HK-2 (cell line): ENCODE measurements at regions not wholly inside any gene's neighbourhood (a gene's known extent, or its start where the extent isn't known, plus 50 kb on each side); places are given as distances from the start of the nearest gene placed in this dataset.
A peak's percentile ranks its signal among the peaks of the same experiment; 100 is the strongest.

Experiments used
- DNase-seq: peaks from one replicate; pipeline ENCODE4 v3.0.0-alpha.2; 2018; ENCODE audit not compliant: unreplicated experiment

DNA sequence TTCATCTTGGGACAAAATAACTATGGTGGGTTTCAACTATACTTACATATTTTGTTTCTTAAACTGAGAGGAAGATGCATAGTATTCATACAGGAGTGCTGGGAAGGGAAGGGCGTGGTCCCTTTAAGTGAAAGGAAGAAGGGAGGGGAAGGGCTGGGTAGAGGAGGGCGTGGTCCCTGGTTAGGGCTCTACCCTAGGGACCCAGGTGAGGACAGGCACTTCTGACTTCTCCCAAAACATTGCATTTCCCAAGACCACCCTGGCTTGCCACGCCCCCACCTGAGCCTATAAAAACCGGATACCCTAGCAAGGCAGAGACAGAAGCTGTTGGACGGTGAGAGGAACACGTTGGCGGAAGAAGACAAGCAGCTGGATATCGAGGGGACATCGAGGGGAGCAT lies 157.6 kb upstream of the PLXNA4 start:
- no peak for DNase-seq

DNA sequence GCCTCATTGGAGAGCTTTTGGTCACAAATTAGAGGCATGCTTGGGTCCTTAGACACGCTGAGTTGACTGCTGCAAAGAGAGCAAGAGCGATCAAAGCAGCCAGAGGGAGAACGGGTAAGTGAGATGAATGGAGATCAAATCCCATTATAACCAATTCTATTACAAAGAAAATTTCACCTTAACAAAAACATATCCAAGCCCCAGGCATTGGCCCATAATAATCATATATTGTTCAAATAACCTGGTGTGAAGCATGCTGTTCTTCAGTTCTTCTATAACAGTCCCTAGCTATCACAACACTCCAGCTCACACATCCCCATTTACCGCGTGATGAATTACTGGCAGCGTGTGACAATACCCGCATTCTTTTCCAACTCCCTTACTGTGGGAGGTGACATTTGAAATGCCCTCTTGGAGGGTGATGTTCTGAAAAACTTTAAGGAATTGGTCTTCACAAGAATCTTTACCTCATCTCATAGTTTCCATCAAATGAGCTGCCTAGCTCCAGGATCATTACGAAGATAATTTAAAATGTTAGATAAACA lies 156.1 kb upstream of the PLXNA4 start:
- no peak for DNase-seq

DNA sequence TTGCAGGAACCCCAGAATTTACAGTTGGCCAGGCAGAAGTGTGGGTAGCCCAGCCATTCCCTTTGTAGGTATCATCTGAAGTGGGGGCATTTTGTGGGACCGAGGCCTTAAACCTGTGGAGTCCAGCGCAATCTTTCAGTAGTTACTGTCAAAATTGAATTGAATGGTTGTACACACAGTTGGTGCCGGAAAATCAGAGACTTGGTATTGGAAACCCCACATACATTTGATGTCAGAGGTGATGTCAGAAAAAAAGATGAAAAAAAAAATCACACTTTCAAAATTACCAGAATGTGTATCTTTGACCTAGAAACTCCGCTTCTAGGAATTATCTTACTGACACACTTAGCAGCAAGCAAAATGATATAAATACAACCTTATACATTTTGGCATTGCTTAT lies 153.8 kb upstream of the PLXNA4 start:
- no peak for DNase-seq

DNA sequence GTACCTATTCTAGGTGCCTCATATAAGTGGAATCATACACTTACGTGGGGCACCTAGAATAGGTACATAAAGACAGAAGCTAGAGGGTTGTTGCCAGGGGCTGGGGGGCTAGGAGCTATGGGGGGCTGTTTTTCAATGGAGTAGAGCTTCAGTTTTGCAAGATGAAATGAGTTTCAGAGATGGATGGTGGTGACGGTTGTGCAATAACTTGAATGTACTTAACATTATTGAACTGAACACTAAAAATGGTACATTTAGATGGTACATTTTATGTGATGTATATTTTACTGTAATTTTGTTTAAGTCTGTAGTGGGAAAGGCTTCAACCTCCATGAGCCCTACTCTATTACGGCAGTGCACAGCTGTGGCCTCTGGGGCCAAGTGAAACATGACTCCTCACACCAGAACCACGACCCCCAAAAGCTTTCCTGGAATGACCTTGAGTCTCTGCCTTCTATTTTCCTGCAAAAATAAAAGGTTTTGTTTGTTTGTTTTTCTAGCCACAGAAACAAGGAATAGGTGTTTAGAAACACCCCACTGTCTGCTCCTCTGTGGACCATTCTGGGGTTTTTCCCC lies 147.3 kb upstream of the PLXNA4 start:
- DNase-seq = no peak

DNA sequence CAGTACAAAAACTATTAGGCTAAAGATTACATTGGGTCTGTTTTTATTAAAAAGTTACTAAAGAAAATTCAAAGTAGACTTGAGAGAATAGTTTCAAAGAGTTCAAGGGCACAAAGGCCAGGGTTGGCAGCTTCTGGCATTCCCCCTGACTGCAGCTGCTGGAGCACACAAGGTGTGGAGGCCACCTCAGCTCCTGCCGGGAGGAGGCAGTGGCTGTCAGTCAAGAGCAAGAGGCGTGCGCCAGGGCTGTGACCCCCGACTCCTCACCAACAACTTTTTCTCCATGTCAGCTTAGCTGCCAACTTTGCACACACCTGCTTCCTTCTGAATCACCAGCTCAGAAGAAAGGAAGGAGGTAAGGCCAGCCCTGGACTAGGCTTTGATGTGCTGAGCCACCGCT lies 144.6 kb upstream of the PLXNA4 start:
- DNase-seq = no peak

DNA sequence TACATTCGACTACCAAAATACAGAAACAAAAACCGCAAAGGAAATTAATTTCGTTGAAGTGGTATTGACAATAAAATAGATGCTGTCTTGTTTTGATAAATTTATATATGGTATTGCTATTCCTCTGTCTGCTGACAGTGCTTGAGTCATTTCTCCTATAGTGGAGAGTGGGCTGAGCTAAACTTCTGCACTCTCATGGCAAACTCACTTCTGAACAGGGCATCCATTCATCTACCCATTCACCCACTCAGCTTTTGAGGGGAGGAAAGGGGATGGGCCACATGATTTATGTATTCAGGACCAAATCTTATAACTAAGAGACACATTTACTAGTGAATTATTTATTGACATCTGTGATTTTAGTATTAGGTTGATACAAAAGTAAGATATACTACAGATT lies 137.6 kb upstream of the PLXNA4 start:
- DNase-seq = no peak

DNA sequence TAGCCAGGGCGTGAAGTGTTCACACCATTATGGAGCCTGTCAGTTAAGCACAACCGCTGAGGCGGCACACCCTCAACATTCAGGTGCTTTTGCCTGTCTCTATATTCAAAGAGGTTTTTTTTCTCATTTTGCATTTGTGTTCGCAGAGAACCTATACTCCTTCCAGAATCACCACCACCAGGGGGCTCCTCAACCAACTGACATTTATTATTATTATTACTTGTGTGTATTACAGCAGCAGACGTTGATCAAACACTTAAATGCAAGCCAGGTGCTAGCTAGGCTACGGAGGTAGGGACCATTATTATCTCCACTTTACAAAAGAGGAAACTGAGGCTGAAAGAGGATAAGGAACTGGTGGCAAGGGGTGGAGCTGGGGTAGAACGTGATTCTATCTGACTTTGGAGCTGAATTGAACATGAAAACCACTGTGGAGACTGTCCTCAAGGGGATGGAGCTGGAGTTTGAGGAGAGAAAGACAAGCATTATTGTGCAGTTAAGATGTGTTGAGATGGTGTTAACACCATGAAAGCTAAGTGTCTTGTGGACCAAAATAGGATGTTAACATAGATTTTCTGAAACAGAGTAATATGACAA lies 133.8 kb upstream of the PLXNA4 start:
- DNase-seq = peak; percentile 8

DNA sequence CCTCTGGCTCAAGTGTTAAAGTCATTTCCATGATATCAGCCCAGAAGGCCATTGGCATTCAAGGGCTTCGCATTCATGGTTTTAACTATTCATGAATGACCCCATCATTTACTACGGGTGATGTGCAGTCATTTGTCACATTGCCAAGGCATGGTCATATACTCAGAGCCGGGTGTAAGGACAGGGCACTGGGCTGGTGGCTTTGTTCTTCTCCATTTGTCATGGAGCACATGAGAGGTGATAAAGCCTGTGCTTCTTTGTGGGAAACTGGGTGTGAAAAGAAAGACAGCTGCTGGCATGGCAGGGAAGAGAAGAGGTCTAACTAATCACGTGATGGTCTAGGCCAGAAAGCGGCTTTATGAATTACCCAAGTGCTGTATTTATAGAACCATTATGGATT lies 132.2 kb upstream of the PLXNA4 start:
- DNase-seq = no peak

DNA sequence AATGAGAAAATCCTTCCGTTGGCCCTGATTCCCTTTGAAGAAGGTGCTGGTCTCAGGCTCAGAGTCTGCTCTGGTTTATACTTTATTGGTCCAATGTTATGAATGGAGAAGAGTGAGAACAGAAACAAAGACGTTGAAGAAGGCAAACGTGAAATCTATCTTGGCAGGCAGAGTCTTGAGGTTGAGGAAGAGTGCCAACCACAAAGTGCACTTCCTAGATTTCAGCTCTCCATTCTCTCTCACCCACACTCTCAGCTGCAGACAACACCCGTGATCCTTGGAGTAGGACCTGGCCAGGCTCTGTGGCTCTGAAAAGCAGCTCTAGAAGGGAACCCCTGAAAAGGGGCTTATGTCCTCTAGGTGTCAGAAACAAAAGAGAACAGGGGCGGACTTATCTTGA lies 128.9 kb upstream of the PLXNA4 start:
- DNase-seq = no peak

DNA sequence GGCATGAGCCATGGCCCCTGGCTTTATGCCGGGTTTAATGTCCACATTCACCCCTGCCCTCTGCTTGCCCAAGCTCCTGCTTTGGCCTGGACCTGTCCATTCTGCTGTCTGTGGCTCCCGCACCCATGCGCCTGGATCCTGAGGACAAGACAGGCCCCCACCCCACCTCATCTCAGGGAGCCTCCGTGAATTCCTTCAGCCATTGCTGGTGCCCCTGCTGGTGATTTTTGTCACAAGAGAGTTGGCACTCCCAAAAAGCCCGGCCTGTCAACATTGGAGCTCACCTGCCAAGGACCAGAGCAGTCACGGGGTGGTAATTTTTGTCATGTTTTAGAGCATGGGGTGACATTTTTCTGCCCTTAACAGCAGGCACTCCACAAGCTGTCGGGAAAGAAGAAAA lies 127.5 kb upstream of the PLXNA4 start:
- DNase-seq = no peak

DNA sequence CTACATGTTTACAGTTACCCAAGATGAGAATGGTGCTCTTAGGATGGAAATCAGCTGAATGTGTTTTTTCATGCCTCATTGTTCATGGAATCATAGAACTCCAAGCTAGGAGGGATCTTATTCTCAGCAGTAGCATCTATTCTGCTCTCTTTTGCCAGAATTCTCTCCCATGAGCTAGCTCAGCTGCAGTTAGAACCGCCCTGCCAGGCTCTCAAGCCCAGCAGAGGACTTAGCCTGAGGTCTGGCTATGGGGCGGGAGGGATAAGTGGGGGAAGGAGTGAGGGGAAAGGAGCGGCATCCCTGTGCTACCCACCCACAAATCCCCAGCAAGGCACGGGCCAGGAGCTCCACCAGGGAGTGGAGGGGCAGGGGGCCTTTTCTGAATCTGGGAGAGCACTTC lies 120.7 kb upstream of the PLXNA4 start:
- DNase-seq = no peak

DNA sequence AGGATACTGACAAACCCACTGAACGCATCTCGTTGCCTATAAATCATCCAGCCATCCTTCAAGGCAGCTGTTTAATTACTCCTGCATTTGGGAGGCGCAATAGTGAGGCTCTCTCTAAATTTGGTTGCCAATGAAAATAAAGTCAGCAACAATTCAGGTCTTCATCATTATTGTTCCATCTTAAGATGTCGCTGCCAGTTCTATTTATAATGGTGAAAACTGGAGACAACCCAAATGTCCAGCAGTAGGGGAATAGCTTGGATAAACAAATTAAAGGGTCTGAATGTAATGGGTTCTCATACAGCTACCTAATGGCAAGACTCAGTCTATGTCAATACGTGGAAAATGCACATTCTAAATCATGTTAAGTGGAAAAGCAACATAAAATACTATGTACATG lies 120.1 kb upstream of the PLXNA4 start:
- DNase-seq = no peak

DNA sequence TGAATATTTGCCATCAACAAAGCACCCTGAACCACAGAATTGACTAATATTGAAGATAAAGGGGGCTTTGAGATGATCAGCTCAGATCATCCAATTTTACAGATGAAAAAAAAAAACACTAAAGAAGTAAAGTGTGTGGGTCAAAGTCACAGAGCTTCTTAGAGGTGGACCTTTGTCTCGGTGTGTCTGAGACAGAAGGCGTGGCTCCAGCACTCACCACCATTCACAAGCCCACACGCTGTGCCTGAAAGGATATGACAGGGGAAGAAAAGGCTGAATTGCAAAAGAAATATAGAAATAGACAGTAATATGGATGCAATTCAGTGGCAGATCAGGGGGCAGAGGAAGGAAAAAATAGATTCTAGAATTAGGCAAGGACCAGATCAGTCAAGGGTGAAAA lies 114.9 kb upstream of the PLXNA4 start:
- no peak for DNase-seq

DNA sequence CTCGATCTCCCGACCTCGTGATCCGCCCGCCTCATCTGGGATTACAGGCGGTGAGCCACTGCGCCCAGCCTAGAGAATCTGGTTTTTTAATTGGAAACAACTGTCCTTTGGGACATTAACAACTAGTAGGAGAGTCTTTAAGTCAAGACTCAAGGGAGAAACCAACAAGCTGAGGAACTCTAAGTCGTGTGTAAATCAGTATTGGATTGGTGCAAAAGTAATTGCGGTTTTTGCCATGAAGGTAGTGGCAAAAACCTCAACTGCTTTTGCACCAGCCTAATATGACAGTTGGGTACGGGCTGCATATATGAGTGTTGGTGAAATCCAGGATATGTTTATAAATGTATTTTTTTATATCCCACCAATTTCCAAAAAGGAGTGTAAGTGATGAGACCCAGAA lies 113.9 kb upstream of the PLXNA4 start:
- no peak for DNase-seq

DNA sequence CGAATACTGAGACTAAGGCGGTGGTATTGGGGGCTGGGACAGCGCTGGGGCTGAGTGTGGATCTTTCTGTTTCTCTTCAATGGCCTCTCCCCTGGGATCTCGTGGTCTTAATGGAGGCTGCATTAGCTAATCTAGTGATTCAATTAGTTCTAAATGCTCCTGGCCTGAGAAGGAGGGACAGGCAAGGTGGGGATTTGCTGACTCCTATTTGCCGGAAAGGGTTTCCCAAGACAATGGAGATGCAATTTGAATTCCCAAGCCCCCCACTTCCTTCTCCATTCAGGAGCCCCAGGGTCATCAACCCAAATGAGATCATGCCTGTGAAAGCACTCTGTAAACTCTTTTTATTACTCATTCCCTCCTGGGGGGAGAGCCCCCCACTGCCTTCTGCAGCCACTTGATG lies 111.7 kb upstream of the PLXNA4 start:
- DNase-seq = no peak

DNA sequence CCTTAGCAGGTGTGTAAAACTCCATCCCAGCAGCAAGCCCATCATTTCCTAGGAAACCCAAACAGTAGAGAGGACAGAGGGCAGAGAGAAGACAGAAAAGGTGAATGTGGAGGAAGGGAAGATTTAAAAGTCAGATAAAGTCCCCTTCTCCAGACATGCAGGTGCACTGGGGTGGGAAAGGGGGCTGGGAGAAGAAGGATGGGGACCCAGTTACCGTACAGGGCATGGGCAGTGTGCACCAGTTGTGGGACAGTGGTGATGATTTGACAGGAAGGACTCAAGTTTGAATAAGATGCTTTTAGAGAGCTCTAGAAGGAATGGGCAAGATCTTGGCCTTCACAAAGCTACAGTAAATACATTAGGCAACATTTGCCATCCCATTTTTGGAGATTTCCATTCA lies 110.7 kb upstream of the PLXNA4 start:
- no peak for DNase-seq

DNA sequence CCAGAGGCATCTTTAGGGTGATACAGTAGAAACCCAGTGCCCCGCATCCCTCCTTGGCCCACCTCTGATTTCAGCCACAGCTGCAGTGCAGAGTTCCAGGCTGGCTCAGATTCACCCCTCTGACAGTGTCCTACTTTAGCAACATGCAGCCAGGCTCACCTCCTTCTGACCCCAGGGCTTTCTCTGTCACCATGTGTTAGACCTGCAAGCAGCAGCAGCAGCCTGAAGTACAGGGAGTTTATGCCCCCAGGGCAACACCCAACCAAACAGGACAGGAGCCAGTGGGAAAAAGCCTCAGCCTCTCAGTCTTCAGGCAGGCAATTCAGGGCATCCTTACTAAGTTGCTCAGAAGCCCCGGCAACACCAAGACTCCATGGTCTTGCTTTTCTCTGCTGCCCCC lies 109.0 kb upstream of the PLXNA4 start:
- no peak for DNase-seq

DNA sequence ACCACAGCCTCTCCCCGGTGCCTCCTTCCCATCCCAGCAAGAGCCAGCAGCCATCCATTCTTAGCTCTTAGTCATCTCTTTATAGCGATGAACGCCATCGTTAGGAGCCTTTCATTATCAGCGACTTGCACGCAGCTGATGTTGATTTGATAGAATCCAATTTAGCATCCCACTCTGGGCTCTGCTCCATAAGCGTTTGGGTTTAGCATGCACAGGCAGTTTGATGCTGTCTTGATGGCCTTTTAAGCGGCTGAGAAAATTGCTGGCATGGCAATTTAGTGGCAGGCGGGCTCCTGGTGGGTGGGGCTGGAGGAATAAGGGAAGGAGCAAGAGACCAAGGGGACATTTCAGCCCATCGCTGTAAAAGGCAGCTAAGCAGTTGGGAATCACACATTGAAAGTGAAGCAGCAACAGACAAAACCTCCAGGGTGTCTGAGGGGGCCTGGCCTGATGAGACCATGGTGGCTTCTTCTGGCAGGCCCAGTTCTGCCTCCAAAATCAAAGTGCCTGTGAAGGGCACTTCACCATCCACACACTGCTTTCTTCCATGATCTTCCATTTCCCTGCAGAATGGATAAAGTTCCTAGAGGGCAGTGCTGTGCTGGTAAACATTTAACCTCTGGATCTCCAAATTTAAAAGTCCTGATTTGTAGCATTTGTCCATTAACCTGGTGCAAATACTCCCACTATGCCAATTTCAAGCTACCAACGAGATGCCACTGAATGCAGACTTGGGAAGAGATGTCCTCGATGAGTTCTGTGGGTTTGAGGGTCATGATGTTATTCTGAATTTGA lies 107.8 kb upstream of the PLXNA4 start:
- no peak for DNase-seq

DNA sequence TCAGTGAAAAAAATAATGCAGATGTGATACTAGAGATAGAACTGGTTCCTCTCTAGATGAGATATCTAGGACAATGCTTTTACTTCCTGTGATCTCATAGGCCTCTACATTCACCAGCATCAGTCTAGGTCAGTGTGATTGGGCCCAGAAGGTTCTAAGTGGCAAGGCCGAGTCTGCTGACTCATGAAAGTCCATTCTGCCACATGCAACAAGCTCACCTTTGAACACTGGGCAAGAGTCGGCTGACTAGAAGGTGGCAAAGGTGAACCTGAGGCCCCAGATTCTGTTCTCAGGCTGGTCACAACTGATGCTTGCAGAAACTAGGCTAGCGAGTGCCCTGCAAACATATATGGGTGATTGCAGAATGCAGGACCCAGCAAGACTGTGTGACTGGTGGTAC lies 105.7 kb upstream of the PLXNA4 start:
- DNase-seq = no peak

DNA sequence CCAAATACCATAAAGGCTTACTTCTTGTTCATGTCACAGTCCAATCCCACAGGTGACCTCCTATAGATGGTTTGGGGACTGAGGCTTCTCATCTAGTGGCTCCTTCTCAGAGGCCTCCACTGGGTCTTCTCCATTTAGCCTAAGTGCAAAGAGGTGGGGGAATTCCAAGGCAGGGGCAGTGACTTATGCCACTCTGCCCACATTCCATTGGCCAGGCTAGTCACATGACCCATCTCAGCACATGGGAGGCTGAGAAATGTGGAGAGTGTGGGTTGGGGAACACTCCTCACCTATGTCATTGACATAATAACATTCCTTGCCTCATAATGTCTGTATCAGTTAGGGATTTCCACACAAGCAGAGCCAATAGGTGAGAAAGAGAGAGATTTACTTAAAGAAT lies 104.3 kb upstream of the PLXNA4 start:
- DNase-seq = no peak

DNA sequence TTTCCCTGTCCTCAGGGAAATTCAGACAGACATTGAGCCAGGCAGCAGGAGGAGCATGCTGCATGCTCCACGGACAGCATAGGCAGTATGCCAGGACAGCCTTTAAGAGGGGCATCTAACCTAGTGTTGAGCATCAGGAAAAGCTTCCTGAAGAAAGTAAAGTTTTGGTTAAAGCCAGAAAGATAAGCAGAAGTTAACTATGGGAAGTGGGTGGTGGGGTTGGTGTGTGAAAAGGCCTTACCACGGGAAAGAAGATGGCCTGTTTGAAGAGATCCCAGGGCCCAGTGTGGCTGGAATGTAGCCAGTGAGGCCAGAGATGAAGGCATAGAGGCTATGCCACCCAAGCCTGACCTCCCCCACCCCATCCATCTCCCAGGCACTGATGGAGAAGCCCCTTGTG lies 102.4 kb upstream of the PLXNA4 start:
- no peak for DNase-seq

DNA sequence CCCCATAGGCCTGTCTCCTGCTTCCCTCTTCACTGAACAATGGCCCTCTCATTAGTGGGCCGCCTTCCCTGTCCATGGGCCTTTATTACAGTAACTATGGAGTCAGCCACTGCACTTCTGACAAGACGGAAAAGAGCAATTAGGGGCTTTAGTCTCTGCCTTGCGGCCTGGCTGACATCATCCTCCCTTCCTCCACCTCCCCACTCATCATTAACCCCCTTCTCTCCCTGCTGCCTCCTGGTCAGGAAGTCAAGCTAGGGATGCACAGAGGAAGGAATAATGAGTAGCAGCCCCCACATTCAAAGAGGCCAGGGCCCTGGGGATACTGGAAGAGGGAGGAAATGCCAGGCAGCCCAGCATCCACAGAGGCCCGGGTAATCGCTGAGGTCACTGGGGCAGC lies 101.6 kb upstream of the PLXNA4 start:
- DNase-seq = no peak
